H9 (cell line): ENCODE measurements at regions not wholly inside any gene's neighbourhood (a gene's known extent, or its start where the extent isn't known, plus 50 kb on each side); places are given as distances from the start of the nearest gene placed in this dataset.

Experiments used
- DNase-seq: peaks from one replicate; pipeline ENCODE4 v3.0.0-alpha.2; 2017
- H2AFZ ChIP-seq: one replicate; pipeline ENCODE4 v1.6.1; 2013; ENCODE audit warnings: mild to moderate bottlenecking, low read length, control low read depth, moderate library complexity
- H2AK5ac ChIP-seq: 2 replicates; pipeline ENCODE4 v1.6.1; 2013; ENCODE audit warnings: low read length, control low read depth, mixed read lengths; ENCODE audit not compliant: insufficient read length
- H2BK120ac ChIP-seq: one replicate; pipeline ENCODE4 v1.6.1; 2013; ENCODE audit warnings: low read depth, mild to moderate bottlenecking, low read length, control low read depth, inconsistent platforms; ENCODE audit not compliant: poor library complexity, severe bottlenecking
- H2BK12ac ChIP-seq: 2 replicates; pipeline ENCODE4 v1.6.1; 2013; ENCODE audit warnings: low read length, control low read depth, mixed read lengths, low read depth; ENCODE audit not compliant: insufficient read length
- H2BK15ac ChIP-seq: 2 replicates; pipeline ENCODE4 v1.6.1; 2013; ENCODE audit warnings: low read depth, low read length, control low read depth
- H2BK20ac ChIP-seq: one replicate; pipeline ENCODE4 v1.6.1; 2013; ENCODE audit warnings: low read depth, mild to moderate bottlenecking, low read length, control low read depth, inconsistent platforms; ENCODE audit not compliant: poor library complexity, severe bottlenecking
- H2BK5ac ChIP-seq: 2 replicates; pipeline ENCODE4 v1.6.1; 2013; ENCODE audit warnings: low read length, control low read depth, mixed read lengths; ENCODE audit not compliant: insufficient read length
- H3K14ac ChIP-seq: 2 replicates; pipeline ENCODE4 v1.6.1; 2013; ENCODE audit warnings: low read length, control low read depth; ENCODE audit not compliant: insufficient read depth
- H3K18ac ChIP-seq: 2 replicates; pipeline ENCODE4 v1.6.1; 2013; ENCODE audit warnings: low read depth, mild to moderate bottlenecking, mixed read lengths, low read length, control low read depth; ENCODE audit not compliant: insufficient read length
- H3K23ac ChIP-seq: 2 replicates; pipeline ENCODE4 v1.6.1; 2013; ENCODE audit warnings: low read length, control low read depth, mixed read lengths, low read depth; ENCODE audit not compliant: insufficient read length
- H3K23me2 ChIP-seq: 2 replicates; pipeline ENCODE4 v1.6.1; 2013; ENCODE audit warnings: low read depth, mild to moderate bottlenecking, mixed read lengths, low read length, control low read depth; ENCODE audit not compliant: insufficient read length, poor library complexity, severe bottlenecking
- H3K27ac ChIP-seq: 2 replicates; pipeline ENCODE4 v1.5.1; 2013; ENCODE audit warnings: low read length, control low read depth, mixed read lengths, low read depth; ENCODE audit not compliant: insufficient read length
- H3K27me3 ChIP-seq: 2 replicates; pipeline ENCODE4 v1.6.1; 2013; ENCODE audit warnings: low read length, control low read depth, inconsistent platforms; ENCODE audit not compliant: insufficient read depth
- H3K4ac ChIP-seq: 2 replicates; pipeline ENCODE4 v1.6.1; 2013; ENCODE audit warnings: low read depth, mild to moderate bottlenecking, control low read depth, inconsistent platforms, low read length, moderate library complexity
- H3K4me1 ChIP-seq: 2 replicates; pipeline ENCODE4 v1.6.1; 2013; ENCODE audit warnings: low read length, control low read depth, inconsistent platforms; ENCODE audit not compliant: insufficient read depth
- H3K4me2 ChIP-seq: 2 replicates; pipeline ENCODE4 v1.6.1; 2013; ENCODE audit warnings: low read length, control low read depth, mixed read lengths; ENCODE audit not compliant: insufficient read length, insufficient read depth
- H3K56ac ChIP-seq: 2 replicates; pipeline ENCODE4 v1.6.1; 2013; ENCODE audit warnings: low read depth, mild to moderate bottlenecking, mixed read lengths, low read length, control low read depth; ENCODE audit not compliant: insufficient read length
- H3K79me1 ChIP-seq: 2 replicates; pipeline ENCODE4 v1.6.1; 2013; ENCODE audit warnings: low read depth, mild to moderate bottlenecking, moderate library complexity, low read length, control low read depth, inconsistent platforms; ENCODE audit not compliant: insufficient read depth, poor library complexity, severe bottlenecking
- H3K79me2 ChIP-seq: 2 replicates; pipeline ENCODE4 v1.6.1; 2013; ENCODE audit warnings: low read length, control low read depth, inconsistent platforms; ENCODE audit not compliant: insufficient read depth
- H3K9ac ChIP-seq: 2 replicates; pipeline ENCODE4 v1.6.1; 2013; ENCODE audit warnings: low read length, control low read depth, mixed read lengths; ENCODE audit not compliant: insufficient read length; ENCODE audit errors: extremely low read depth
- H3K9me3 ChIP-seq: one replicate; pipeline ENCODE4 v1.6.1; 2013; ENCODE audit warnings: low read depth, low read length, inconsistent platforms; ENCODE audit not compliant: control insufficient read depth
- H3T11ph ChIP-seq: one replicate; pipeline ENCODE4 v1.6.1; 2013; ENCODE audit warnings: mild to moderate bottlenecking, low read length, control low read depth, inconsistent platforms
- H4K20me1 ChIP-seq: one replicate; pipeline ENCODE4 v1.6.1; 2013; ENCODE audit not compliant: control insufficient read depth, insufficient read length, insufficient read depth
- H4K5ac ChIP-seq: 2 replicates; pipeline ENCODE4 v1.6.1; 2013; ENCODE audit warnings: low read depth, mild to moderate bottlenecking, mixed read lengths, low read length, control low read depth; ENCODE audit not compliant: insufficient read length
- H4K8ac ChIP-seq: replicated peaks from 2 replicates; pipeline ENCODE4 v1.6.1; 2013; ENCODE audit warnings: low read length, control low read depth, mixed read lengths, low read depth; ENCODE audit not compliant: insufficient read length
- H4K91ac ChIP-seq: 2 replicates; pipeline ENCODE4 v1.6.1; 2013; ENCODE audit warnings: low read depth, mild to moderate bottlenecking, moderate library complexity, mixed read lengths, low read length, control low read depth; ENCODE audit not compliant: insufficient read length
- H3K27ac Mint-ChIP-seq, 3 experiments: 2 replicates in 2 of 3; 3 replicates in 1 of 3; pipeline ENCODE4 v1.8.0; 2020 to 2021; ENCODE audit warnings: mixed read lengths in 3 of 3, mild to moderate bottlenecking in 1 of 3, moderate library complexity in 1 of 3
- H3K27me3 Mint-ChIP-seq: 2 replicates; pipeline ENCODE4 v1.8.0; 2021; ENCODE audit warnings: low read depth, mild to moderate bottlenecking, moderate library complexity, mixed read lengths
- H3K36me3 Mint-ChIP-seq, 3 experiments: 2 replicates in 2 of 3; 3 replicates in 1 of 3; pipeline ENCODE4 v1.8.0; 2020 to 2021; ENCODE audit warnings: low read depth in 3 of 3, mixed read lengths in 3 of 3; ENCODE audit not compliant: insufficient read depth in 1 of 3
- H3K4me1 Mint-ChIP-seq, 2 experiments: 2 replicates each; pipeline ENCODE4 v1.8.0; 2020; ENCODE audit warnings: mixed read lengths in 2 of 2
- H3K4me3 Mint-ChIP-seq, 2 experiments: 2 replicates in 1 of 2; 3 replicates in 1 of 2; pipeline ENCODE4 v1.8.0; 2020 to 2021; ENCODE audit warnings: mild to moderate bottlenecking in 2 of 2, mixed read lengths in 2 of 2, moderate library complexity in 1 of 2
- H3K9me3 Mint-ChIP-seq, 2 experiments: 2 replicates in 1 of 2; 3 replicates in 1 of 2; pipeline ENCODE4 v1.8.0; 2020; ENCODE audit warnings: mild to moderate bottlenecking in 2 of 2, mixed read lengths in 2 of 2, moderate library complexity in 1 of 2
- CTCF ChIP-seq: fragments of 200-600 bp; sonication (generic); conservative IDR thresholded peaks from 3 replicates; pipeline ENCODE4 v1.8.0; 2021; ENCODE audit warnings: antibody characterized with exemption, mild to moderate bottlenecking
- WGBS: extraction: QIAGEN DNeasy Blood & Tissue Kit; methylation state at CpG from one replicate; pipeline ENCODE4 v1.1.7; 2013; ENCODE audit warnings: missing lambda C conversion rate, low lambda C conversion rate, mixed read lengths; ENCODE audit not compliant: insufficient read length; ENCODE audit errors: extremely low coverage; 5-methylcytosine and 5-hydroxymethylcytosine counted together

GRCh38 chr3:25027650-25028049, 400.4 kb upstream of the RARB start:
- WGBS: no CpG with 5 or more reads among the region's 3 CpGs
- Histone ChIP-seq H3K23ac (no peak overlapping the region), H3K9me3 (no peaks in the 10 kb centered on the region), H3T11ph (no peak overlapping the region), H3K56ac (no peak overlapping the region), H3K79me2 (no peaks in the 10 kb centered on the region), H2BK120ac (no peak overlapping the region), H3K4me2 (no peak overlapping the region), H3K18ac (no peak overlapping the region), H3K23me2 (no peaks in the 10 kb centered on the region), H4K91ac (no peak overlapping the region), H2BK5ac (no peak overlapping the region), H3K79me1 (no peaks in the 10 kb centered on the region), H3K4me1 (no peaks in the 10 kb centered on the region), H2AK5ac (no peak overlapping the region), H3K27me3 (no peaks in the 10 kb centered on the region; the same call in 1 of the 2 replicates), H3K4ac (no peak overlapping the region), H2BK15ac (no peak overlapping the region), H2AFZ (no peak overlapping the region), H3K14ac (no peak overlapping the region), H4K5ac (no peak overlapping the region), H3K9ac (no peak overlapping the region), H4K8ac (no peak overlapping the region), H4K20me1 (no peaks in the 10 kb centered on the region), H3K27ac (no peak overlapping the region), H2BK12ac (no peak overlapping the region), H2BK20ac (no peak overlapping the region)
- H3K9me3 Mint-ChIP-seq: no peaks in the 10 kb centered on the region
- H3K27ac Mint-ChIP-seq: no peak overlapping the region
- no peak overlapping the region for H3K4me3 Mint-ChIP-seq
- DNase-seq: no peak
- TF ChIP-seq CTCF: no peak
- H3K4me1 Mint-ChIP-seq: peaks cover 11 to 20% of the 10 kb centered on the region in 2 experiments; a peak in 3 of 4 replicates
- H3K27me3 Mint-ChIP-seq: no peaks in the 10 kb centered on the region; the same call in 1 of the 2 replicates
- H3K36me3 Mint-ChIP-seq: no peaks in the 10 kb centered on the region
